ENCODE measurements at regions not wholly inside any gene's neighbourhood (a gene's known extent, or its start where the extent isn't known, plus 50 kb on each side); places are given as distances from the start of the nearest gene placed in this dataset.

DNA sequence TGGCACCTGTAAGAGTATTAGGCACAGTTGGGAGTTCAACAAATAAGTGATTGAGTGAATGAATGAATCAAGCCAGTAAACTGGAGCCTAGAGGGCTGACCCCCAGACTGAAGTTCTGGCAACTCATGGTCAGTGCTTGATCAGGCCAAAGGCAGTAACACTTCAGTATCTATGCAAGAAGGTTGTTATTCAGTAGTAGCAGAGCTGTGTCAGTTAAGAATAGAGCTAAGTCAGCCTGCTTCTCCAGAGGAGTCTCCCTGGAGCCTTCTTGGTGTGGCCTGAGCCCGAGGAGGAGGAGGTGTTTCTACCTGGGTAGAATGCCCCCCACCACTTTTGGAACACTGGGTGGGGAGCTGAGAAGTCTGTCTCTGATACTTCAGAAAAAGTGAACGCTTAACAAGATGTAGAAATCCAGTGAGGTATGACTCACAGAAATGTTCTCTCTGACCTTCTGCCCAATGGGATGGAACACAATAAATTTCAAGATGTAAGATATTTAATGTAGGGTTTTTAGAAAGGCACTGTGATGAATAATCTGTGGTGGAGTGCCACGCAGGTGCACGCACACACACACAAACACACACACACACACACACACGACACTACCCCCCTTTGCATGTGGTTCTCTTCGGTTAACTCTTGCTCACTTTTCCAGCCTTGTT is 219.9 kb downstream of the HIPK3 start:
- no peak for DNase-seq (ENCODE audit: extremely low read depth, low read depth, low spot score)

DNA sequence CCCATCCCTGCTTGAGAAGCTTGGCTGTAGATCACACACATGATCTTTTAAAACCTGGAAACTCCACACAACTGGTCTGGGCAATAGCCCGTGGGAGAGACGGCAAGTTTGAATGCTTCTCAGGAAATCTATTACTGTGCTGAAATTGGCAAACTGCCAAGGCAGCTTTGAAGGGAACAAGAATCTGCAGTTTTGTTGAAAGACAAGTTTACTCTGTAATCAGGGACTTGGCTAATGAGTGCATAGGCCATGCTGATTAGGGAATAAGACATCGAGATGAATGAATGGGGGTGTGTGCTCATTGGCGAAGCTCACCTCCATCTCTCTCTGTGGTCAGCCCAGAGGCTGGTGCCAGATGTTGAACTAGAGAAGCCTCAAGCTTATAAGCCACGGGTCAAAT is 218.8 kb downstream of the HIPK3 start:
- peak; percentile 66 for DNase-seq (ENCODE audit: extremely low read depth, low read depth, low spot score)

DNA sequence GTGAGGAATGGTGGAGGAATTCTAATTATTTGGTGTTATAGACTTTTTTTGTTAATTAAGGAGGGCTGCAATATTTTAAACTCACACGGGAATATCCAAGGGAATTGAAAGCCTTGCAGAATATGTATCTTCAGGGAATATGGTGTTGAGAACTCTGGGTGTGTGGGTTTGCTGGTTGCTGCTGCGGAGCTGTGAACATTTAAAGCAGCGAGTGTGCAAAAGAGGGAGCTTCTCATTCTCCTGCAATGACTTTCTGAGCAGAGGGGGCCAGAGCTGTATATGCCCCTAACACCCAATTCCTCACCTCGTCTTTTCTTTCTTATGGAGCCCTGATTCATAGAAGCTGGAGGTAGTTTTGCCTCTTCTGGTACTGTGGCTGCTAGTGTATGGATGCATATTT is 217.7 kb downstream of the HIPK3 start:
- no peak for DNase-seq (ENCODE audit: extremely low read depth, low read depth, low spot score)

GRCh38 chr11:33471541-33471940 is 214.4 kb downstream of the HIPK3 start:
- DNase-seq (ENCODE audit: extremely low read depth, low read depth, low spot score): no peak

GRCh38 chr11:33467966-33468365 is 210.8 kb downstream of the HIPK3 start:
- DNase-seq (ENCODE audit: extremely low read depth, low read depth, low spot score): no peak

GRCh38 chr11:33463059-33463458 is 205.9 kb downstream of the HIPK3 start:
- no peak for DNase-seq (ENCODE audit: extremely low read depth, low read depth, low spot score)

DNA sequence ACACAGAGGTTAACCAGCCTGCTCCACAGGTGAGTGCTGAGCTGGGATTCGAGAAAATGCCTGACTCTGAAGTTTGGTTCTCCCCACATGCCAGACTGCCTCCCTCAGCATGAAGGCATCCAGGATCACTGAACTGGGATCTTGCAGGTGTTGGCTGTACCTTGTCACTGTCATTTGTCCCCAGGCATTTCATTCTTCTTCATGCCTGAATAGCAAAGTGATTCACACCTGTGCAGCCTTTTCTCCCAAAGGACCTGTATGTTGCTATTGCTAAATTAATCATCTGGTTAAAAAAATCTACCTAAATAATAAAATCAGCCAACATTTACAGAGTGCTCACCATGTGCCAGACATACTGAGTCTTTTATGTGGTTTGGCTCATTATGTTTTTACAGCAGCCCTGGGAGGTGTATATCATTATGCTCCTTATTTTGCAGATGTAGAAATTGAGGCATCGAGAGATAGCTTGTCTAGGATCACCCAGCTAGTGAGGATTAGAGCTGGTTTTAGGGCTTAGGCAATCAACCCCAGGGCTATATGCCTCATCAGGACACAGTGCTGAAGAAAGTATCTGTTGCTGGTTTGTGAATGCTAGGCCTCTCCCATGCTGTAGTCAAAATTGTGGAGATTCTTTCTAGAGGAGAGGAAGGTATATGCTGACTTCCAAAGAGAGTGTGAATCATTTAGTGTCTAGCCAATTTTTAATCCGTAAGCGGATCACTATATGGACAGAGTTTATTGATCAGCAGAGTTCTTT is 204.4 kb downstream of the HIPK3 start:
- DNase-seq (ENCODE audit: extremely low read depth, low read depth, low spot score): no peak

DNA sequence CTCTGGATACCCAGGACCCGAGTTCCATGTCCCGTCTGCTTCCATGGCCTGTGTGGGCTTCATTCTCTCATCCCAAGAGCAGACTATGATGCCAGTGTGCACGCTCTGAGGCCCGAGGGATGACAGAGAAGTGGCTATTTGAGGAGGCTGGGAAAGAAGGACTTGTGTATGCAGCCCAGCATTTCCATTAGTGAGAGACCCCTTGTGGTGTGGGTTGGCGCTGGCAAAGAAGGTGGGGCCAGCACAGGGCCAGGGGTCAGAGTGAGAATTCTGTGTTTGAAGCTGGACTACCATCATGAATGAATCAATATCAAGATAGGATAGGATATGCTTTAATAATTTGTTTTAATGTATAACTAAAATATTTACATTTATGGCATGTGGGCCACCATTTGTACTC is 200.8 kb downstream of the HIPK3 start:
- DNase-seq (ENCODE audit: extremely low read depth, low read depth, low spot score): no peak

DNA sequence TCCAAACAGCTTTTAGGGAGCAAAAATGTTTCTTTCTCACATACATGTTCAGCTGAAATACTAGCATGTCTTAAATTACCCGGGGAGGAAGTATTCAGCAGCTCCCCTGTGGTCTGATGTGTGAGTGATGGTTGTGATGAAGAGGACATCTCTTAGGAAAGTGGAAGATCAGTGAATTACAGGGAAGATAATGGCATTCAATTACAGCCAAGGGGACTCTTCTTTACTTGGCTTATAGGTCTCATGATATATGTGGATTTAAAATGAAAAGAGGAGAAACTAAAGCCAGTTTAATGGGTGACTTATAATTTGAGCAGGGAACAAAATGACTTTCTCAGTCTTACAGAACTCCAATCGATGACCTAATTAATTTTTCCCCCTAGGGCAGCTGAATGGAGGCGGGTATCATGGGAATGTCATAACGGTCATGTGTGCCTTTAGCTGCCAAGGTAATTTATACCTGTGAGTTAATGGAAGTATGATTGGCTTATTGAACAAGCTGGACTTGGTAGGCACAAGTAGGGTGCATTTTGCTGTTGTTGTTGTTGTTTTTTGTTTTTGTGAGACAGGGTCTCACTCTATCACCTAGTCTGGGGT is 198.8 kb downstream of the HIPK3 start:
- no peak for DNase-seq (ENCODE audit: extremely low read depth, low read depth, low spot score)

DNA sequence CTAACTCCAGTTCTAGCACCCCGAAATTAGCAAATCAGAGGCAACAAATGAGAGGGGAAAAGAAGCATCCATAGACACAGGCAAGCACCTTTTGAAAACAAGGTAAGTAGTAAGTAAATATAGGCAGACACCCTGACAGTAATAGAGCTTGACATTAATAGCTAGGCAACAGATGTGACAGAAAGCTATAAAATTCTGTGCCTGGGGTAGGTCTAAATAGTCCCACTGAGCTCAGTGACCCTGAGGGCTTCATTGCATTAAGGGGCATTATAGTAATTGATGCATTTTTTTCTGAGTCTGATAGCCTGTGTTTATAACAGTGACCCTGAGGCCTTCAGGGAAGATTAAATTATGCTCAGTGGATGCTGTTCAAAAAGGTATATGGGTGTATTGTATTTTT is 197.1 kb downstream of the HIPK3 start:
- no peak for DNase-seq (ENCODE audit: extremely low read depth, low read depth, low spot score)

- peak; percentile 39 for DNase-seq (ENCODE audit: extremely low read depth, low read depth, low spot score)
Measured at GRCh38 chr11:33452836-33453624, 195.8 kb downstream of the HIPK3 start.

DNA sequence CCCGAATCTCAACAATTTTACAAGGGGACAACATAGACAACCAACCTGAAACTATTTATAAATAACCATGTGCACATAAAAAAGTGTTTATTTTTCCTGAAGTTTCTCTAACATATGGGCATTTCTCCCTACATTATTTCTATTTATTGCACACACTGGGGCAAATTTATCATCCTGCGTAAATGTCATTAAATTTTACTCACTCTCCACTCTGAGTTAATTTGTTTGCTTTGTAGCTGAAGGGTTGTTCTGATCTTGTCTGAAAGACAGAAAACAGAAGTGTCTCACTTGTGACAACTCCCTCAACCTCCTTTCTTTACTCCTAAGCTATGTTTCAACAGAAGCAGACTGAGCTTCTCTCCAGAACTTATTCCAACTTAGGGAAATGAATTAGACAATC is 194.2 kb downstream of the HIPK3 start:
- DNase-seq (ENCODE audit: extremely low read depth, low read depth, low spot score): no peak

DNA sequence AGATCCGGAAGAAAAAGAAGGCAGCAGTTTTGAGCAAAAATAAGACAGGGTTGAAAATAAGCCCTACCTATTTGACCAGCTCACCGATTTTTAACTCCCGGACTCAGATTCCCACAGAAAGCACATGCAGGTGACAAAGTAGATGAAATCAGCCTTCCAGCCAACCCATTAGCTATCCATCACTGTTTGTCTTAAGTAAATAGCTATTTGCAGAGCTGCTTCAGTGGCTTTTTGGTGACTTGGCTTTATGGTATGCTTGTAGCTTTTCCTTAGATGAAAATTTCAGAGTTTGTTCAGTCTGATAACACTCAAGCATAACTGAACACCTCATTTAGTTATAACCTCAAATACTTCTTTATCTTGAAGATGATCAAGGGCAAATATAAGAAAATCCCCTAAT is 192.6 kb downstream of the HIPK3 start:
- DNase-seq (ENCODE audit: extremely low read depth, low read depth, low spot score): no peak

- no peak for DNase-seq (ENCODE audit: extremely low read depth, low read depth, low spot score)
Measured at GRCh38 chr11:33448461-33449130, 191.4 kb downstream of the HIPK3 start.

GRCh38 chr11:33445761-33446161 is 188.6 kb downstream of the HIPK3 start:
- DNase-seq (ENCODE audit: extremely low read depth, low read depth, low spot score): no peak

- no peak for DNase-seq (ENCODE audit: extremely low read depth, low read depth, low spot score)
Measured at GRCh38 chr11:33444835-33445594, 187.8 kb downstream of the HIPK3 start.

GRCh38 chr11:33443684-33444083 is 186.5 kb downstream of the HIPK3 start:
- no peak for DNase-seq (ENCODE audit: extremely low read depth, low read depth, low spot score)

DNA sequence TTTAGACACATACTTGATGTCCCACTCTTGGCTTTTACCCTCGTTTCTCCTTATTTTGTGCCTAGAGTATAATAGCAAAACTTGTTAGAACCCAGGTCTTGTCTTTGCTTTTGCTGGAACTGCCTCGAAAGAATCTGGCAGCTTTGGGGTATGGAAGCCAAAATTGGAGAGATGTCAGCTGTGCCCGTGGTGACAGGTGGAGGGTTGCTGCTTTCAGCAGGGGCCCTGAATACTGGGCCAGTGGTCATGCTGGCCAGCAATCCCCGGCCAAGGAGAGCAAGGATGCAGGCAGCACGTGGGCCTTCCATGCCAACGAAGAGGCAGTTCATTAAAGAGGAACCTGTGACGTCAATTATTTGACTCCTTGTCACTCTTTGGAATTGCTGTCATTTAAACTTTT is 181.1 kb downstream of the HIPK3 start:
- no peak for DNase-seq (ENCODE audit: extremely low read depth, low read depth, low spot score)

DNA sequence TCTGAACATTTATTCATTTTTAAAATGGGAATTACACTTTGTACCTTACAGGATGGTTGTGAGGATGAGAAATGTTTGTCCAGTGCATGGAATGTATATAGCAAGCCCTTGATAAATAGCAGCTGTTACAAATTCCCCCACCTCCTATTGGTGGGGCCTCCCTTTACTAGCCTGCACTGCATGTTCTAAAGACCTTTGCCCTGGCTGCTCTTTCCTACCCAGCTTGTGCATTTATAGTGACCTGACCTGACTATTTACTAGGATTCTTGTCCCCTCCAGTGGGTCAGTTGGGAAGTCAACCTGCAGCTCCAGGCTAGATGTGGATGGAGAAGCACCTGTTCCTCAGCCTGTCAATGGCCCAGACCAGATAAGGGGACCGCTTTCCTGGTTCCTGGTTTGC is 180.3 kb downstream of the HIPK3 start:
- no peak for DNase-seq (ENCODE audit: extremely low read depth, low read depth, low spot score)

- DNase-seq (ENCODE audit: extremely low read depth, low read depth, low spot score): no peak
Measured at GRCh38 chr11:33435216-33435615, 178.0 kb downstream of the HIPK3 start.

Data from glomerular endothelial cell (primary cell).